Inferior parietal cortex (tissue), 1 donor: ENCODE measurements at regions not wholly inside any gene's neighbourhood (a gene's known extent, or its start where the extent isn't known, plus 50 kb on each side); places are given as distances from the start of the nearest gene placed in this dataset.

Experiments used
- DNase-seq: peaks from one replicate; pipeline ENCODE4 v3.0.0-alpha.2; 2016; ENCODE audit errors: extremely low spot score

DNA sequence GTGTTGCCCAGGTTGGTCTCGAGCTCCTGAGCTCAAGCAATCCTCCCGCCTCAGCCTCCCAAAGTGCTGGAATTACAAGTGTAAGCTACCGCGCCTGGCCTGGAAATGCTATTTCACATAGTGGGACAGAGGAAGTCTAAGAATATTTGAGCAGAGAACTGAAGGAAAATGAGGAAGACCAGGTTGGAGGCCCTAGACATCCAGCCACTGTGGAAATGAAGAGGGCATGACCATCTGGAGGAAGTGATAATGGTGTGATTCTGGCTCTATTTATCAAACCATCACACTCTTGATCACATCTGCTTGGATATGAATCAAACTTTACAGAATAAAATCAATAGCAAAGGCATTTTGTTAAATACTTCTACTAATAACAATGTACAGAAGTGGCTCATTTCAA lies 65.9 kb upstream of the ARHGEF3 start:
- no peak for DNase-seq

GRCh38 chr3:56864918-56865524 lies 63.3 kb upstream of the ARHGEF3 start:
- no peak for DNase-seq

GRCh38 chr3:56864090-56864489 lies 62.3 kb upstream of the ARHGEF3 start:
- DNase-seq = no peak

- DNase-seq = peak; percentile 48
Observed at GRCh38 chr3:56862352-56863062, 60.8 kb upstream of the ARHGEF3 start.

DNA sequence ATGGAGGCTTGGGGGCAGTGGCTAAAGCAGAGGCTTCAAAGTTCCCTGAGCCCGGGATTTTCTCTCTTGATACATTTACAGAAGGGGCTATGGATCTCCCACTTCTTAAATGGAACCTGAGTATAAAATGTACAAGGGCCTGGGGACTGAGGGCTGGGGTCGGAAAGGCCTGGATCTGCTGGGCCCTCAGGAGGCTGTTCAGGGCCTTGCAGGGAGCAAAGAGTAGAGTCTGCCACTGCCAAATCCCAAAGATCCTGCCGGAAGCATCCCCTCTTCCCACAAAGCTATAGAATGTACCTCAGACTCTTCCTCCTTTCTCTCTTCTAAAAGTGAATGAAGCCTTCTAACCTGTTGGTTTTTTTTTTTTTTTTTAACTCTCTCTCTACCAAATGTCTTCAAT lies 59.8 kb upstream of the ARHGEF3 start:
- no peak for DNase-seq

DNA sequence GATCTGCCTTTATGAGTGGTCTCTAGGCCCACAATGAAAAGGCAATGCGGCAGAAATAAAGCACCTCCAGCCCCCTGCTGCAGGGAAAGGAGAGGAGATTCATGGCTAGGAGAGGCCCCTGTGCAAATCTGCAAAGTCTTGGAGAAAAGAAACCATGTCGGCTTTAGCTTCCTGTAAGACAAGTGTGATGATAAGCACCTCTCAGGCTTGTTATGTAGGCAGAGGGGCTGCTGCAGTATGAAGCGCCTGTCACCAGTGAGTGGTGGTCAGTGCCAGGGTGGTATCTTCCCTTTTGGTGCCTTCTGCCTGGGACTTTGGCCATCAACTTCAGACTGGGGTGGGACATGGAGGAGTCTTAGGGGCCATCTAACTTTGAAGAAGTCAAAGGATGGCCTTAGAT lies 59.2 kb upstream of the ARHGEF3 start:
- no peak for DNase-seq

- DNase-seq = no peak
Observed at GRCh38 chr3:56860351-56860750, 58.6 kb upstream of the ARHGEF3 start.

- DNase-seq = no peak
Observed at GRCh38 chr3:56858331-56858730, 56.6 kb upstream of the ARHGEF3 start.

DNA sequence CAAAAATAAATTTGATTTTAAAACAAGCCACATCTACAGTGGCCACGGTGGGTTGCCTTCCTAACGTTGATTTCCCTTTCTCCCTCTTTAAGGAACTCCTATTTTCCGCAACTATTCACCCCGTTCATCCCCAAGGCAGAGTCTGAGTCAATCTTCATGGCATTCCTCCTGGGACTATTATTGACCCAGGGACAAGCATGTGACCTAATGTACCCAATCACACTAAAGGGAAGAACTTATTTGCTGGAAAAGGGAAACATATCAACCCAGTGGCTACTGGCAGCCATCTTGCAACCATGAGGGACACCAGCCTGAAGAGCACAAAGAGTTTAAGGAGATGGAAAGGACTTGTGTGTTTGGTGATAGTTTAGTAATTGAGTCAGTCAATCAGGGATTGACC lies 55.4 kb upstream of the ARHGEF3 start:
- DNase-seq = no peak

DNA sequence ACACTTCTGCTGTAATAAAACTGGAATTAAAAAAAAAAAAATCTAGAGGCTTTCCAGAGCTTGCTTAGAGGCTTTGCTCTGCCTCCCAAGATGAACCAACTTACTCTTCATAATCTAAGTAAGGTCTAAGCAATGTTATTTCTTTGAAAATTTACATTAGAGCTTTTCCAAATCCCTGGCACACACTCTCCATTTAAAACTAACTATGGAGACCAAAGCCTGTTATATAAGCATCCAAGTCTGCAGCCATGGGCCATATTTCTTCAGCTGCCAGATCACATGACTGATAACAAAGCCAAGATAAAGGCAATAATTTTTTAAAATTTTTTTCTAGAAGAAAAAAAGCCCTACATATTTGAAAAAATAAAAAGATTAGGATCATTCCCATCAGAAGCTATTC lies 55.0 kb upstream of the ARHGEF3 start:
- no peak for DNase-seq

GRCh38 chr3:56855856-56856512 lies 54.2 kb upstream of the ARHGEF3 start:
- peak; percentile 77 for DNase-seq

DNA sequence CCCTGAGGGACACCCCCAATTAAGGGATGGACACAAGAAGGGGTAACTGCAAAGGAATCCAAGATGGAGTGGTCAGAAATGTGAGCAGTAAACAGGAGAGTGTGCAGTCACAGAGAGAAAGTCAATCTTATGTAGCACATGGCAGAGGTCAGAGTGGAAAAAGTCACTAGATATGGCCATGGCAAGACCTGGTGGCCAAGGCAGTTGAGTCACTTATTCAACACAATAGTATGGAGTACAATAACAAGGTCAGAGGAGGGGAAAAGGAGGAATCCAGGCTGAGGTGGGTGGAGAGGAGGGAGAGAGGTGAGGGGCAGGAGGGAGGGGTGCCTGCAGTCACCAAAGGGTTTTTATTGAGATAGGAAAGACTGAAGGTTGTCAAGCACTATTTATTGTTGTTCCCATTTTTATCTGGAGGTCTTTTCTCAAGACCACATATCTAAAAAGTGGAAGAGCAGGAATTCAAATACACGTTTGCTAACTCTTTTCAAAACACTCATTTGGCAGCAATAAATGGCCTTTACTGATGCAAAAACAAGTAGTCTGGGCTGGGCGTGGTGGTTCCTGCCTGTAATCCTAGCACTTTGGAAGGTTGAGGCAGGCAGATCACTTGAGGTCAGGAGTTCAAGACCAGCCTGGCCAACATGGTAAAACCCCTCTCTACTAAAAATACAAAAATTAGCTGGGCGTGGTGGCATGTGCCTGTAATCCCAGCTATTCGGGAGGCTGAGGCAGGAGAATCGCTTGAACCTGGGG lies 53.3 kb upstream of the ARHGEF3 start:
- no peak for DNase-seq

DNA sequence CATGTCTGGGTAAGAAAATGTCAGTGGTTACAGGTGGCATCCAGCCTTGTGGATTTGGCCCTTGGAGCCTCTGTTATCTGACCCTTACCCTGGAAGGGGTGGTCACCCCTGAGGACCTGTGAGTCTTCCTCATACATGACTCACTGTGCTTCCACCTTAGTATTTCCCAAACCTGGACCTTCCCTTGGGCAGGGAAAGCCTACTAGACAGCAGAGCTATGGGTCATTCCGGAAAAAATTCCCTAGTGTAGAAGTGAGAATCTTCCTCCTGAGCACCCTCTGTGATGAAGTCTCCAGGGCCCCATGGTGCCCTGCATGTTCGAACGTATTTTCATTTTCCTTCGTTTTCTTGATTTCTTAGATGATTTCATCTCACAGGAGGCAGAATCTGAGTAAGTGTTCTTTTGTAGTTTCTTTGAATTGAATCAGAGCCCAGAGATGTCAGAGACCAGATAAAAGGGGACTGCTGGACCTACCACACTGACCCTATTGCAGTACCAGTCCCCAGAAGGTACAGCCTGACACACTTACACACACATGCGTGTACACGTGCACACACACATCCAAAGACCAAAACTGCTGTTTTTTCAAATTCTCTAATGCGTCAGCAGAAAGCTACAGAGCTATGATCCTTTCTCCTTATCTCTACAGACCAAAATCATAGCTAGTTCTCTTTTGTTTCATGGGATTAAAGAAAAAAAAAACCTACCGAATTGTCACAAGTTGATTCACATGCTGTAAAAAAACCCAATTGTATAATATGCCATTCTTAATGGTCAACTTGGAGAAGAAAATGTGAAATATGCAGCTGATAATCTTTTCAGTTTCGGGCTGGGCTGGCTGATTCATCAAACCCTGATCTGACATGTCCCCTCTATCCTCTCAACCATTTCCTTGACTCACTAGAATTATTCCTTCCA lies 50.5 kb upstream of the ARHGEF3 start:
- DNase-seq = no peak
